GM10248 (cell line): ENCODE measurements at regions not wholly inside any gene's neighbourhood (a gene's known extent, or its start where the extent isn't known, plus 50 kb on each side); places are given as distances from the start of the nearest gene placed in this dataset.

Experiments used
- CTCF ChIA-PET: fragments of 300-600 bp; sonication (Branson Sonifier 250); formaldehyde crosslinking; extraction: SDS; loops from one replicate; lab custom pipeline; 2021; ENCODE audit warnings: antibody characterized with exemption; lab: Yijun Ruan, JAX
- POLR2A ChIA-PET: fragments of 350-650 bp; sonication (Branson Sonifier 250); formaldehyde crosslinking; extraction: SDS; loops from one replicate; lab custom pipeline; 2020; ENCODE audit warnings: antibody characterized with exemption; lab: Yijun Ruan, JAX
- DNase-seq: peaks from one replicate; pipeline ENCODE4 v3.0.0; 2012; ENCODE audit errors: extremely low spot score
- CTCF ChIP-seq: IDR thresholded peaks from 2 replicates; pipeline ENCODE4 v1.5.1; 2012; ENCODE audit warnings: mild to moderate bottlenecking, low read depth; ENCODE audit errors: extremely low read depth, missing control alignments, control extremely low read depth

- POLR2A ChIA-PET: no interaction called here
- no peak for TF ChIP-seq CTCF
- CTCF ChIA-PET: interaction anchor here (0.9 kb wide), 1 partner anchor 21 kb away, joined by 3 read pairs; no protein-coding TSS in a partner anchor
- DNase-seq: no peak
Measured at GRCh38 chr22:49519117-49519737, 308.4 kb downstream of the BRD1 start.

GRCh38 chr22:49518436-49518970 is 309.2 kb downstream of the BRD1 start:
- ChIA-PET POLR2A (no interaction called here), CTCF (interaction anchor here (0.9 kb wide), 1 partner anchor 20 kb away, joined by 3 read pairs; no protein-coding TSS in a partner anchor)
- no peak for TF ChIP-seq CTCF
- no peak for DNase-seq

GRCh38 chr22:49517667-49518185 is 309.9 kb downstream of the BRD1 start:
- no peak for DNase-seq
- CTCF ChIA-PET: no interaction called here
- POLR2A ChIA-PET: no interaction called here
- no peak for TF ChIP-seq CTCF

GRCh38 chr22:49517211-49517610 is 310.5 kb downstream of the BRD1 start:
- CTCF ChIA-PET: no interaction called here
- DNase-seq: no peak

GRCh38 chr22:49515475-49515874 is 312.2 kb downstream of the BRD1 start:
- TF ChIP-seq CTCF: no peak
- no peak for DNase-seq

More at GRCh38 chr22:49517211-49517610, 310.5 kb downstream of the BRD1 start:
- no peak for TF ChIP-seq CTCF
- POLR2A ChIA-PET: no interaction called here

GRCh38 chr22:49514641-49515040 is 313.0 kb downstream of the BRD1 start:
- ChIA-PET CTCF (no interaction called here), POLR2A (no interaction called here)
- TF ChIP-seq CTCF: no peak
- no peak for DNase-seq

More at GRCh38 chr22:49515475-49515874, 312.2 kb downstream of the BRD1 start:
- CTCF ChIA-PET: no interaction called here
- POLR2A ChIA-PET: no interaction called here
